MCF 10A (cell line): ENCODE measurements at regions not wholly inside any gene's neighbourhood (a gene's known extent, or its start where the extent isn't known, plus 50 kb on each side); places are given as distances from the start of the nearest gene placed in this dataset.

Experiments used
- BruUV-seq: library from RNA; stranded (reverse); fragments of 400-500 nt; replicated peaks from 2 replicates; lab custom pipeline; 2021; lab: Mats Ljungman, UMichigan
- CTCF ChIA-PET: fragments of 300-600 bp; sonication (Branson Sonifier 250); formaldehyde crosslinking; extraction: SDS; loops from one replicate; lab custom pipeline; 2021; ENCODE audit warnings: antibody characterized with exemption, inconsistent platforms; lab: Yijun Ruan, JAX
- POLR2A ChIA-PET: fragments of 300-600, 350-650 bp; sonication (Branson Sonifier 250); formaldehyde crosslinking; extraction: SDS; loops from one replicate; lab custom pipeline; 2020; ENCODE audit warnings: antibody characterized with exemption, inconsistent platforms; lab: Yijun Ruan, JAX
- DNase-seq: peaks from one replicate; pipeline ENCODE4 v3.0.0-alpha.2; 2018; ENCODE audit not compliant: unreplicated experiment
- H3K27ac Mint-ChIP-seq: one replicate; pipeline ENCODE4 v1.8.0; 2022; ENCODE audit warnings: mild to moderate bottlenecking, low read depth, mixed read lengths; ENCODE audit not compliant: unreplicated experiment
- H3K27me3 Mint-ChIP-seq: one replicate; pipeline ENCODE4 v1.8.0; 2022; ENCODE audit warnings: mixed read lengths; ENCODE audit not compliant: insufficient read depth, unreplicated experiment
- H3K36me3 Mint-ChIP-seq: one replicate; pipeline ENCODE4 v1.8.0; 2022; ENCODE audit warnings: mild to moderate bottlenecking, moderate library complexity, mixed read lengths; ENCODE audit not compliant: insufficient read depth, unreplicated experiment
- H3K4me1 Mint-ChIP-seq: one replicate; pipeline ENCODE4 v1.8.0; 2022; ENCODE audit warnings: mixed read lengths; ENCODE audit not compliant: insufficient read depth, unreplicated experiment
- H3K4me3 Mint-ChIP-seq: one replicate; pipeline ENCODE4 v1.8.0; 2022; ENCODE audit warnings: mild to moderate bottlenecking, moderate library complexity, mixed read lengths; ENCODE audit not compliant: unreplicated experiment
- H3K9me3 Mint-ChIP-seq: one replicate; pipeline ENCODE4 v1.8.0; 2022; ENCODE audit warnings: mixed read lengths; ENCODE audit not compliant: unreplicated experiment
- intact Hi-C: fragments of 100-400 bp; cut with micrococcal nuclease; formaldehyde crosslinking; loops from 2 replicates; pipeline ENCODE4 v1.14.1; 2022
- TF ChIP-seq, protein P1 (sequence below): fragments of 200-600 bp; IDR thresholded peaks from one replicate; pipeline ENCODE4 v1.8.0; 2022; ENCODE audit warnings: antibody characterized with exemption, mild to moderate bottlenecking; ENCODE audit not compliant: unreplicated experiment

DNA sequence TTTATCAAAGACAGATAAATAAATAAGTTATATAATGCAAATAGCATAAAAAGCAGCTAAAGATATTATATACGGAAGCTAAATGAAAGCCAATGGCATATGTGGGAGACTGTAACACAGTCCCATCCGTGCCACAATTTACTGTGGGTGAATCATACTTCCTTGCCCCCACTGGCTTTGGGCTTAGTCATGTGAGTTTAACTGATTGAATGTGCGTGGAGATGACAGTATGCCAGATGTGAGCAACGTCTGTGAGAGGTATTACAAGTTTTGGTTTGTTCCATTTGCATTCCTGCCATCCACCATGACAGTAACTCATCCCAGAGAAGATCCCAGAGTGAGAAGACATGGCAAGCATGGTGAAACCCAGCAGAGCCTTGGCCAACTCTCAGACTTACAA is 340.0 kb downstream of the SUCLA2 start:
- ChIA-PET CTCF (no interaction called here), POLR2A (interaction anchor here (0.7 kb wide), 1 partner anchor 12 kb away, joined by 3 read pairs; no protein-coding TSS in a partner anchor)
- Mint-ChIP-seq H3K4me1 (no peaks in the 10 kb centered on the region), H3K4me3 (no peak overlapping the region), H3K36me3 (no peaks in the 10 kb centered on the region), H3K27ac (no peak overlapping the region), H3K27me3 (no peaks in the 10 kb centered on the region), H3K9me3 (no peaks in the 10 kb centered on the region)
- no TSS peak for BruUV-seq
- intact Hi-C loops: no loop called here
- peak; percentile 51 for DNase-seq
- TF ChIP-seq, protein P1, sequence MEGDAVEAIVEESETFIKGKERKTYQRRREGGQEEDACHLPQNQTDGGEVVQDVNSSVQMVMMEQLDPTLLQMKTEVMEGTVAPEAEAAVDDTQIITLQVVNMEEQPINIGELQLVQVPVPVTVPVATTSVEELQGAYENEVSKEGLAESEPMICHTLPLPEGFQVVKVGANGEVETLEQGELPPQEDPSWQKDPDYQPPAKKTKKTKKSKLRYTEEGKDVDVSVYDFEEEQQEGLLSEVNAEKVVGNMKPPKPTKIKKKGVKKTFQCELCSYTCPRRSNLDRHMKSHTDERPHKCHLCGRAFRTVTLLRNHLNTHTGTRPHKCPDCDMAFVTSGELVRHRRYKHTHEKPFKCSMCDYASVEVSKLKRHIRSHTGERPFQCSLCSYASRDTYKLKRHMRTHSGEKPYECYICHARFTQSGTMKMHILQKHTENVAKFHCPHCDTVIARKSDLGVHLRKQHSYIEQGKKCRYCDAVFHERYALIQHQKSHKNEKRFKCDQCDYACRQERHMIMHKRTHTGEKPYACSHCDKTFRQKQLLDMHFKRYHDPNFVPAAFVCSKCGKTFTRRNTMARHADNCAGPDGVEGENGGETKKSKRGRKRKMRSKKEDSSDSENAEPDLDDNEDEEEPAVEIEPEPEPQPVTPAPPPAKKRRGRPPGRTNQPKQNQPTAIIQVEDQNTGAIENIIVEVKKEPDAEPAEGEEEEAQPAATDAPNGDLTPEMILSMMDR: no peak

DNA sequence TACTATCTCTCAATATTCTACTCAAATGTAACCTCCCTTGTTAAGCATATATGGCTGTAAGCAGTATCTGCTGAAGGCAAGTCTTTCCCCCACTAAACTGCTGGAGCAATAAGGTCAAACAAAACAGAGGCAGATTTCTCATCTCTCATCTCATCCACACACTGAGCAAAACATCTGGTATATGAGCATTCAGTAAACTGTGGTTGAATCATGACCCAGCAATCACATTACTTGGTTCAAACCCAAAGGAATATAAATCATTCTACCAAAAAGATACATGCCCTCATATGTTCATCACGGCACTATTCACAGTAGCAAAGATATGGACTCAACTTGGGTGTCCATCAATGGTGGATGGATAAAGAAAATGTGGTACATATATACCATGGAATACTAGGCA is 344.4 kb downstream of the SUCLA2 start:
- H3K9me3 Mint-ChIP-seq: no peaks in the 10 kb centered on the region
- no peaks in the 10 kb centered on the region for H3K27me3 Mint-ChIP-seq
- CTCF ChIA-PET: interaction anchor here (1.7 kb wide), 1 partner anchor 11 kb away, joined by 6 read pairs; no protein-coding TSS in a partner anchor
- TF ChIP-seq, protein P1: no peak
- no peak overlapping the region for H3K4me3 Mint-ChIP-seq
- no TSS peak for BruUV-seq
- H3K36me3 Mint-ChIP-seq: no peaks in the 10 kb centered on the region
- POLR2A ChIA-PET: no interaction called here
- intact Hi-C loops: no loop called here
- DNase-seq: no peak
- no peak overlapping the region for H3K27ac Mint-ChIP-seq
- no peaks in the 10 kb centered on the region for H3K4me1 Mint-ChIP-seq

DNA sequence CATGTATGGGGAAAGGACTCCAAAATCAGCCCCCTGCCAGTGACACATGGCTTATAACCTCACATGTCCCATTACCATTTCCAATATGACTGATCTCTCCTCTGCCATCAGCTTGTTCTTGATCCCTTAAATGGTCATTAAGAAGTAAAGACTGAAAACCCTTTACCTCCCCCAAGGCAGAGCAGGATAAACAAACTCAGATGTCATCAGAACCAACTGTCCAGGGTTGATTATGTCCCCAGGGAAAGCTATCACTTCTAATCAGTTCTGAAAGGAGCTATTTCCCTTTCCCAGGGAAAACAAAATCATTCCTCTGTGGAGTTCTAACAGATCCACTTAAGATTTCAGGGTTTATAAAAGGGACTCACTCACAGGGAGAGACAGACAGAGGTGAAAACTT is 350.9 kb downstream of the SUCLA2 start:
- Mint-ChIP-seq H3K36me3 (no peaks in the 10 kb centered on the region), H3K4me1 (no peaks in the 10 kb centered on the region), H3K9me3 (no peaks in the 10 kb centered on the region), H3K4me3 (no peak overlapping the region), H3K27me3 (no peaks in the 10 kb centered on the region), H3K27ac (no peak overlapping the region)
- ChIA-PET CTCF (no interaction called here), POLR2A (no interaction called here)
- no peak for DNase-seq
- BruUV-seq: no TSS peak
- TF ChIP-seq, protein P1: no peak
- intact Hi-C loops: no loop called here

DNA sequence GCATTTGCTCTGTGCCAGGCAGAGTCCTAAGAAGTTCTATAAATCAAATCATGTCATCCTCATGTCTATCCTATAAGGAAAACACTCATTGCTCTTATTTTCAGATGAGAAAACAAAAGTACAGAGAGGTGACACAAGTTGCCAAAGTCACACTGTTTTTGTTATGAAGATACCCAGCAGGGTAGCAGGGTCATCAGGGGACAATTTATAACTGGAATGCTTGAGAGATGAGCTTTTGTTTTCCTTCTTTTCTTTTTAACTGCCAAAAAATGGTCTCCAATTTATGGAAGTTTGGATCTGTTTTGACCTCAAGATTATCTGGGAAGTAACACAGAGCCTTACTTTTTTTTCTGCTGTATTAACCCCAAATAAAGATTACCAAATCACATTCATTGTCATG is 354.1 kb downstream of the SUCLA2 start:
- Mint-ChIP-seq H3K9me3 (no peaks in the 10 kb centered on the region), H3K4me3 (no peak overlapping the region), H3K27ac (no peak overlapping the region), H3K36me3 (no peaks in the 10 kb centered on the region), H3K4me1 (no peaks in the 10 kb centered on the region), H3K27me3 (no peaks in the 10 kb centered on the region)
- intact Hi-C loops: no loop called here
- no TSS peak for BruUV-seq
- POLR2A ChIA-PET: no interaction called here
- CTCF ChIA-PET: no interaction called here
- TF ChIP-seq, protein P1: no peak
- DNase-seq: no peak
